ENCODE measurements at regions not wholly inside any gene's neighbourhood (a gene's known extent, or its start where the extent isn't known, plus 50 kb on each side); places are given as distances from the start of the nearest gene placed in this dataset.
"Not testable (repeated sequence)": the region's sequence is repeated elsewhere in the genome, so short reads cannot be mapped to it uniquely, and the experiment has no call there.

DNA sequence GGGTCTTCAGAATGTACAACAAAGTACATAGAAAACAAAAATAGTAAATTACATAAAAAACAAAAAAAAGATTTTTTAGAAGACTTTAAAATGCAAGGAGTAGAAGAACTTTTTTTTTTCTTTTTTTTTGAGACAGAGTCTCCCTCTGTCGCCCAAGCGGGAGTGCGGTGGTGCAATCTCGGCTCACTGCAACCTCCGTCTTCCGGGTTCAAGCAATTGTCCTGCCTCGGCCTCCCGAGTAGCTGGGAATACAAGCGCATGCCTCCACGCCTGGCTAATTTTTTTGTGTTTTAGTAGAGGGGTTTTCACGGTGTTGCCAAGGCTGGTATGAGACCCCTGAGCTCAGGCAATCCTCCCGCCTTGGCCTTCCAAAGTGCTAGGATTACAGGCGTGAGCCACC lies 104.5 kb upstream of the ZC3H15 start:
- no peaks in the 10 kb centered on the region for H3K27me3 ChIP-seq (ENCODE audit: insufficient read depth, low read length, poor library complexity, severe bottlenecking)
- H3K4me3 ChIP-seq (ENCODE audit: low read length, poor library complexity, severe bottlenecking) = no peak overlapping the region
- H3K79me2 ChIP-seq (ENCODE audit: insufficient read depth, low read length) = no peaks in the 10 kb centered on the region
- TF ChIP-seq, protein P1, sequence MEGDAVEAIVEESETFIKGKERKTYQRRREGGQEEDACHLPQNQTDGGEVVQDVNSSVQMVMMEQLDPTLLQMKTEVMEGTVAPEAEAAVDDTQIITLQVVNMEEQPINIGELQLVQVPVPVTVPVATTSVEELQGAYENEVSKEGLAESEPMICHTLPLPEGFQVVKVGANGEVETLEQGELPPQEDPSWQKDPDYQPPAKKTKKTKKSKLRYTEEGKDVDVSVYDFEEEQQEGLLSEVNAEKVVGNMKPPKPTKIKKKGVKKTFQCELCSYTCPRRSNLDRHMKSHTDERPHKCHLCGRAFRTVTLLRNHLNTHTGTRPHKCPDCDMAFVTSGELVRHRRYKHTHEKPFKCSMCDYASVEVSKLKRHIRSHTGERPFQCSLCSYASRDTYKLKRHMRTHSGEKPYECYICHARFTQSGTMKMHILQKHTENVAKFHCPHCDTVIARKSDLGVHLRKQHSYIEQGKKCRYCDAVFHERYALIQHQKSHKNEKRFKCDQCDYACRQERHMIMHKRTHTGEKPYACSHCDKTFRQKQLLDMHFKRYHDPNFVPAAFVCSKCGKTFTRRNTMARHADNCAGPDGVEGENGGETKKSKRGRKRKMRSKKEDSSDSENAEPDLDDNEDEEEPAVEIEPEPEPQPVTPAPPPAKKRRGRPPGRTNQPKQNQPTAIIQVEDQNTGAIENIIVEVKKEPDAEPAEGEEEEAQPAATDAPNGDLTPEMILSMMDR (conservative IDR thresholded peaks at IDR 0.05; ENCODE audit: low read length) = no peak
- no peak for TF ChIP-seq EZH2phosphoT487 (IDR thresholded peaks at IDR 0.05; ENCODE audit: borderline replicate concordance)
- H3K4me1 ChIP-seq (ENCODE audit: insufficient read depth, low read length, poor library complexity, severe bottlenecking) = peaks cover 7% of the 10 kb centered on the region
- no peaks in the 10 kb centered on the region for H4K20me1 ChIP-seq (ENCODE audit: insufficient read depth, low read length, poor library complexity, severe bottlenecking)
- peaks cover 3% of the 10 kb centered on the region; the same call in 1 of the 2 replicates for H3K9me3 ChIP-seq (ENCODE audit: insufficient read depth, low read depth, low read length)
- no peak overlapping the region for H3K4me2 ChIP-seq (ENCODE audit: low read depth, low read length, poor library complexity, severe bottlenecking)
- H3F3A ChIP-seq (ENCODE audit: low read depth) = no peaks in the 10 kb centered on the region
- H3K9ac ChIP-seq (ENCODE audit: low read depth, low read length, poor library complexity, severe bottlenecking) = no peak overlapping the region
- H3K9me2 ChIP-seq (replicated peaks; ENCODE audit: low read depth, low read length) = no peaks in the 10 kb centered on the region
- no peaks in the 10 kb centered on the region for H3K36me3 ChIP-seq (ENCODE audit: insufficient read depth, low read length)
- no peak overlapping the region for H2AFZ ChIP-seq (ENCODE audit: low read length)

GRCh38 chr2:186382932-186383331 lies 103.1 kb upstream of the ZC3H15 start:
- no peak overlapping the region for H3K9ac ChIP-seq (ENCODE audit: low read depth, low read length, poor library complexity, severe bottlenecking)
- H2AFZ ChIP-seq (ENCODE audit: low read length) = no peak overlapping the region
- H4K20me1 ChIP-seq (ENCODE audit: insufficient read depth, low read length, poor library complexity, severe bottlenecking) = no peaks in the 10 kb centered on the region
- H3K27me3 ChIP-seq (ENCODE audit: insufficient read depth, low read length, poor library complexity, severe bottlenecking) = no peaks in the 10 kb centered on the region
- peaks cover 3% of the 10 kb centered on the region; the same call in 1 of the 2 replicates for H3K9me3 ChIP-seq (ENCODE audit: insufficient read depth, low read depth, low read length)
- no peaks in the 10 kb centered on the region for H3K9me2 ChIP-seq (replicated peaks; ENCODE audit: low read depth, low read length)
- H3K4me1 ChIP-seq (ENCODE audit: insufficient read depth, low read length, poor library complexity, severe bottlenecking) = peaks cover 7% of the 10 kb centered on the region
- TF ChIP-seq EZH2phosphoT487 (IDR thresholded peaks at IDR 0.05; ENCODE audit: borderline replicate concordance) = no peak
- TF ChIP-seq, protein P1 (conservative IDR thresholded peaks at IDR 0.05; ENCODE audit: low read length) = no peak
- no peaks in the 10 kb centered on the region for H3F3A ChIP-seq (ENCODE audit: low read depth)
- H3K4me3 ChIP-seq (ENCODE audit: low read length, poor library complexity, severe bottlenecking) = no peak overlapping the region
- no peaks in the 10 kb centered on the region for H3K36me3 ChIP-seq (ENCODE audit: insufficient read depth, low read length)
- H3K79me2 ChIP-seq (ENCODE audit: insufficient read depth, low read length) = no peaks in the 10 kb centered on the region
- H3K4me2 ChIP-seq (ENCODE audit: low read depth, low read length, poor library complexity, severe bottlenecking) = no peak overlapping the region

DNA sequence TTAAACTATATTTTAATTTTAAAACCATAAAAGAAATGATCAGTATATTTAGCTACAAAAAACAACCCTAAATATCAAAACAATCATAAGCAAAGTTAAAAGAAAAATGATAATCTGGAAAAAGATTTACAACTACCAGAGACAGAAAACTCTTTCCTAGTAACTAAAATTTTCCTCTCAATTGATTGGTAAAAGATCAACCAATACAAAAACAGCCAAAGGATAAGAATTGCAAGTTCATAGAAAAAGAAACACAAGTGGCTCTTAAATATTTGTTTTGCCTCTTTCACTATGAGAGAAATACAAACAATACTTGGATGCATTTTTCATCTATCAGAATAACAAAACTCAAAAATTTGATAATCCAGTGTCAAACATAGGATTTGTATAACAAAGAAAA lies 101.8 kb upstream of the ZC3H15 start:
- Histone ChIP-seq H3K9me2 (replicated peaks; ENCODE audit: low read depth, low read length) (no peaks in the 10 kb centered on the region), H2AFZ (ENCODE audit: low read length) (no peak overlapping the region), H4K20me1 (ENCODE audit: insufficient read depth, low read length, poor library complexity, severe bottlenecking) (no peaks in the 10 kb centered on the region), H3K9ac (ENCODE audit: low read depth, low read length, poor library complexity, severe bottlenecking) (no peak overlapping the region), H3K36me3 (ENCODE audit: insufficient read depth, low read length) (no peaks in the 10 kb centered on the region), H3K79me2 (ENCODE audit: insufficient read depth, low read length) (no peaks in the 10 kb centered on the region), H3K27me3 (ENCODE audit: insufficient read depth, low read length, poor library complexity, severe bottlenecking) (no peaks in the 10 kb centered on the region), H3F3A (ENCODE audit: low read depth) (no peaks in the 10 kb centered on the region), H3K4me1 (ENCODE audit: insufficient read depth, low read length, poor library complexity, severe bottlenecking) (peaks cover 7% of the 10 kb centered on the region), H3K9me3 (ENCODE audit: insufficient read depth, low read depth, low read length) (peaks cover 3% of the 10 kb centered on the region; the same call in 1 of the 2 replicates), H3K4me3 (ENCODE audit: low read length, poor library complexity, severe bottlenecking) (no peak overlapping the region), H3K4me2 (ENCODE audit: low read depth, low read length, poor library complexity, severe bottlenecking) (no peak overlapping the region)
- TF ChIP-seq EZH2phosphoT487 (IDR thresholded peaks at IDR 0.05; ENCODE audit: borderline replicate concordance) = no peak
- TF ChIP-seq, protein P1 (conservative IDR thresholded peaks at IDR 0.05; ENCODE audit: low read length) = no peak

- not testable (repeated sequence) for H3K79me2 ChIP-seq (ENCODE audit: insufficient read depth, low read length); H3F3A ChIP-seq (ENCODE audit: low read depth); H3K9me2 ChIP-seq (replicated peaks; ENCODE audit: low read depth, low read length)
Measured at GRCh38 chr2:186385638-186386201, 100.3 kb upstream of the ZC3H15 start.

More at GRCh38 chr2:186385638-186386201, 100.3 kb upstream of the ZC3H15 start:
- not testable (repeated sequence) for H3K36me3 ChIP-seq (ENCODE audit: insufficient read depth, low read length); H2AFZ ChIP-seq (ENCODE audit: low read length); H3K9ac ChIP-seq (ENCODE audit: low read depth, low read length, poor library complexity, severe bottlenecking); H4K20me1 ChIP-seq (ENCODE audit: insufficient read depth, low read length, poor library complexity, severe bottlenecking); H3K27me3 ChIP-seq (ENCODE audit: insufficient read depth, low read length, poor library complexity, severe bottlenecking); H3K4me1 ChIP-seq (ENCODE audit: insufficient read depth, low read length, poor library complexity, severe bottlenecking); H3K9me3 ChIP-seq (ENCODE audit: insufficient read depth, low read depth, low read length); H3K4me3 ChIP-seq (ENCODE audit: low read length, poor library complexity, severe bottlenecking); H3K4me2 ChIP-seq (ENCODE audit: low read depth, low read length, poor library complexity, severe bottlenecking)

Data from Loucy (cell line).